ENCODE measurements at regions not wholly inside any gene's neighbourhood (a gene's known extent, or its start where the extent isn't known, plus 50 kb on each side); places are given as distances from the start of the nearest gene placed in this dataset.

DNA sequence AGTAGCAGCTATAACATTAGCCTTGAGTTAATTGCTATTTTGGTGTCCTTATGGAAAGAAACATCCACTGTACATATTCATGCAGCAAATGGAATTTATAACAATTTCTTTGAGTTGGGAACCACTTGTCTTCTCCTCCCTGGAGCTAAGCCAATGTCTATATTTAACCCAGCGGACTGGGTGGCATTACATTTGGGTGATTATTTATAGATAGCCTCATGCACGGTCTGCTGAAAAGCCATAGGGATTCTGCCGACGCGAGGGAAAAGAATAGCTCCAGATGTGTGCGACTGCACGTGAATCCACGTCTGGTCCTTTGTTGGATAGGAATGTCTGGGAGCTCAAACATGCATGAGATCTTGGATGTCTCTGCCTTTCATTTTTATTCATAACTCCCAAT is 157.5 kb upstream of the BRINP1 start:
- Histone ChIP-seq H3K36me3 (replicated peaks; ENCODE audit: low read depth, low read length) (no peaks in the 10 kb centered on the region), H4K20me1 (ENCODE audit: insufficient read depth, low read length) (no peaks in the 10 kb centered on the region), H3K27me3 (ENCODE audit: low read depth, low read length) (0 out of 2 replicates have a peak, but pooled peaks cover 3% of the 10 kb centered on the region), H3K9me3 (ENCODE audit: insufficient read depth, low read length) (no peaks in the 10 kb centered on the region), H3K4me2 (ENCODE audit: low read length) (no peak overlapping the region), H2AFZ (ENCODE audit: low read depth, low read length) (no peak overlapping the region), H3K4me3 (ENCODE audit: low read length) (no peak overlapping the region), H3K9ac (ENCODE audit: low read length) (no peak overlapping the region), H3K4me1 (ENCODE audit: low read length) (no peaks in the 10 kb centered on the region), H3K27ac (ENCODE audit: low read length) (no peak overlapping the region), H3K79me2 (ENCODE audit: low read length) (no peaks in the 10 kb centered on the region)
- no peak for TF ChIP-seq CTCF (IDR thresholded peaks at IDR 0.05; ENCODE audit: low read depth, low read length)
- TF ChIP-seq EZH2phosphoT487 (IDR thresholded peaks at IDR 0.05; ENCODE audit: low read depth): no peak

GRCh38 chr9:119523508-119523907 is 154.3 kb upstream of the BRINP1 start:
- H3K9me3 ChIP-seq (ENCODE audit: insufficient read depth, low read length): no peaks in the 10 kb centered on the region
- no peak overlapping the region for H3K4me3 ChIP-seq (ENCODE audit: low read length)
- no peak overlapping the region for H3K27ac ChIP-seq (ENCODE audit: low read length)
- no peak overlapping the region for H3K4me2 ChIP-seq (ENCODE audit: low read length)
- H4K20me1 ChIP-seq (ENCODE audit: insufficient read depth, low read length): no peaks in the 10 kb centered on the region
- H3K4me1 ChIP-seq (ENCODE audit: low read length): no peaks in the 10 kb centered on the region
- TF ChIP-seq CTCF (IDR thresholded peaks at IDR 0.05; ENCODE audit: low read depth, low read length) (no peak), EZH2phosphoT487 (IDR thresholded peaks at IDR 0.05; ENCODE audit: low read depth) (no peak)
- H3K27me3 ChIP-seq (ENCODE audit: low read depth, low read length): no peaks in the 10 kb centered on the region
- no peak overlapping the region for H3K9ac ChIP-seq (ENCODE audit: low read length)
- no peak overlapping the region for H2AFZ ChIP-seq (ENCODE audit: low read depth, low read length)
- H3K36me3 ChIP-seq (replicated peaks; ENCODE audit: low read depth, low read length): no peaks in the 10 kb centered on the region
- H3K79me2 ChIP-seq (ENCODE audit: low read length): no peaks in the 10 kb centered on the region

DNA sequence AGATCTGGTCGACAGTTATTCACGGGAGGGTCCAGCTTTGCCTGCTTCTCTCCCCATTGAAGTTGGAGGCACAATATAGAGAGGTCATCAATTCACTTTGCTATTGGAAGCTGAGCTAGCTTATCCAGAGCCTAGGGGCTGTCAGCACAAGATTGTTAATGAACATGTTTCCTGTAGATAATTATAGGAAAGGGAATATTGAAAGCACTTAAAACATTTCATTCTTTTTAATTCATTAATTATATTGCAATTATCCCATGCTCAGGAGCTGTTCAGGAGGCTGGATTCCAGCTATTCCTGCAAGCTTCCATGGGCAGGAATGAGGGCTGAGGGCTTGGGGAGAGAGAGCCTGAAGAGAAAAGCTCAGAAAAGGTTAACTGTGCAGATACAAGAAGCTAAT is 153.1 kb upstream of the BRINP1 start:
- H3K4me2 ChIP-seq (ENCODE audit: low read length): no peak overlapping the region
- H3K4me3 ChIP-seq (ENCODE audit: low read length): no peak overlapping the region
- H3K27me3 ChIP-seq (ENCODE audit: low read depth, low read length): no peaks in the 10 kb centered on the region
- H4K20me1 ChIP-seq (ENCODE audit: insufficient read depth, low read length): no peaks in the 10 kb centered on the region
- no peaks in the 10 kb centered on the region for H3K36me3 ChIP-seq (replicated peaks; ENCODE audit: low read depth, low read length)
- H3K4me1 ChIP-seq (ENCODE audit: low read length): no peaks in the 10 kb centered on the region
- H3K9ac ChIP-seq (ENCODE audit: low read length): no peak overlapping the region
- no peak overlapping the region for H3K27ac ChIP-seq (ENCODE audit: low read length)
- H2AFZ ChIP-seq (ENCODE audit: low read depth, low read length): no peak overlapping the region
- H3K9me3 ChIP-seq (ENCODE audit: insufficient read depth, low read length): no peaks in the 10 kb centered on the region
- TF ChIP-seq CTCF (IDR thresholded peaks at IDR 0.05; ENCODE audit: low read depth, low read length) (no peak), EZH2phosphoT487 (IDR thresholded peaks at IDR 0.05; ENCODE audit: low read depth) (no peak)
- H3K79me2 ChIP-seq (ENCODE audit: low read length): no peaks in the 10 kb centered on the region

GRCh38 chr9:119509291-119509905 is 140.2 kb upstream of the BRINP1 start:
- H3K79me2 ChIP-seq (ENCODE audit: low read length): no peaks in the 10 kb centered on the region
- TF ChIP-seq CTCF (IDR thresholded peaks at IDR 0.05; ENCODE audit: low read depth, low read length) (no peak), EZH2phosphoT487 (IDR thresholded peaks at IDR 0.05; ENCODE audit: low read depth) (no peak)
- H4K20me1 ChIP-seq (ENCODE audit: insufficient read depth, low read length): no peaks in the 10 kb centered on the region
- H3K9ac ChIP-seq (ENCODE audit: low read length): no peak overlapping the region
- no peak overlapping the region for H3K27ac ChIP-seq (ENCODE audit: low read length)
- no peaks in the 10 kb centered on the region for H3K9me3 ChIP-seq (ENCODE audit: insufficient read depth, low read length)
- no peaks in the 10 kb centered on the region for H3K36me3 ChIP-seq (replicated peaks; ENCODE audit: low read depth, low read length)
- H3K4me1 ChIP-seq (ENCODE audit: low read length): no peaks in the 10 kb centered on the region
- H3K4me3 ChIP-seq (ENCODE audit: low read length): no peak overlapping the region
- no peak overlapping the region for H2AFZ ChIP-seq (ENCODE audit: low read depth, low read length)
- no peaks in the 10 kb centered on the region for H3K27me3 ChIP-seq (ENCODE audit: low read depth, low read length)
- H3K4me2 ChIP-seq (ENCODE audit: low read length): no peak overlapping the region

Data from OCI-LY3 (cell line).